Lower lobe of right lung (tissue), 2 donors: ENCODE measurements at regions not wholly inside any gene's neighbourhood (a gene's known extent, or its start where the extent isn't known, plus 50 kb on each side); places are given as distances from the start of the nearest gene placed in this dataset.

Source experiments
- ATAC-seq, 2 donors: fragments of 200-7000 bp; cut with Tn5 transposase; one replicate each; pipeline ENCODE4 v1.9.1; 2020 to 2022; ENCODE audit warnings: mild to moderate bottlenecking in 2 of 2, moderate library complexity in 2 of 2
- DNase-seq: peaks from one replicate; pipeline ENCODE4 v3.0.0-alpha.2; 2020
- H3K27ac ChIP-seq: fragments of 200-600 bp; one replicate; pipeline ENCODE4 v1.8.0; 2022
- H3K27me3 ChIP-seq: fragments of 200-600 bp; one replicate; pipeline ENCODE4 v1.8.0; 2022; ENCODE audit warnings: low read depth
- H3K36me3 ChIP-seq: fragments of 200-600 bp; one replicate; pipeline ENCODE4 v1.8.0; 2022; ENCODE audit warnings: mild to moderate bottlenecking
- H3K4me1 ChIP-seq: fragments of 200-600 bp; one replicate; pipeline ENCODE4 v1.8.0; 2022
- H3K4me3 ChIP-seq: fragments of 200-600 bp; one replicate; pipeline ENCODE4 v1.8.0; 2022; ENCODE audit warnings: mild to moderate bottlenecking
- H3K9me3 ChIP-seq: fragments of 200-600 bp; one replicate; pipeline ENCODE4 v1.8.0; 2022
- CTCF ChIP-seq: fragments of 200-600 bp; IDR thresholded peaks from one replicate; pipeline ENCODE4 v1.8.0; 2022; ENCODE audit warnings: antibody characterized with exemption, mild to moderate bottlenecking
- intact Hi-C: fragments of 100-400 bp; cut with DNase I; formaldehyde crosslinking; loops from one replicate; pipeline ENCODE4 v1.11.0; 2022
- donor health status: DM: no; HTN: yes; CAD: no; lungs with severe emphysema.

- DNase-seq (no peak), ATAC-seq (no peak)
- Histone ChIP-seq H3K27me3 (no peaks in the 10 kb centered on the region), H3K4me1 (no peaks in the 10 kb centered on the region), H3K9me3 (peaks cover 4% of the 10 kb centered on the region), H3K36me3 (no peaks in the 10 kb centered on the region), H3K27ac (no peak overlapping the region), H3K4me3 (no peak overlapping the region)
- intact Hi-C loops = no loop called here
- TF ChIP-seq CTCF = no peak
Observed at GRCh38 chr15:81987628-81988027, 58.2 kb downstream of the MEX3B start.

GRCh38 chr15:81983497-81983896 lies 62.3 kb downstream of the MEX3B start:
- H3K4me1 ChIP-seq = no peaks in the 10 kb centered on the region
- no peaks in the 10 kb centered on the region for H3K9me3 ChIP-seq
- TF ChIP-seq CTCF = no peak
- DNase-seq = no peak
- H3K27me3 ChIP-seq = no peaks in the 10 kb centered on the region
- intact Hi-C loops = no loop called here
- H3K27ac ChIP-seq = no peak overlapping the region
- no peak overlapping the region for H3K4me3 ChIP-seq
- no peak for ATAC-seq
- H3K36me3 ChIP-seq = no peaks in the 10 kb centered on the region

GRCh38 chr15:81982808-81983207 lies 63.0 kb downstream of the MEX3B start:
- no peak for TF ChIP-seq CTCF
- no peak for DNase-seq
- no peaks in the 10 kb centered on the region for H3K36me3 ChIP-seq
- ATAC-seq = no peak
- no peak overlapping the region for H3K27ac ChIP-seq
- intact Hi-C loops = no loop called here
- H3K9me3 ChIP-seq = peaks cover 7% of the 10 kb centered on the region
- H3K4me1 ChIP-seq = no peaks in the 10 kb centered on the region
- no peaks in the 10 kb centered on the region for H3K27me3 ChIP-seq
- H3K4me3 ChIP-seq = no peak overlapping the region

- TF ChIP-seq CTCF = no peak
- no peak overlapping the region for H3K27ac ChIP-seq
- H3K4me3 ChIP-seq = no peak overlapping the region
- ATAC-seq = no peak
- H3K9me3 ChIP-seq = peaks cover 14% of the 10 kb centered on the region
- intact Hi-C loops = no loop called here
- H3K27me3 ChIP-seq = no peaks in the 10 kb centered on the region
- no peak for DNase-seq
- H3K4me1 ChIP-seq = no peaks in the 10 kb centered on the region
- no peaks in the 10 kb centered on the region for H3K36me3 ChIP-seq
Observed at GRCh38 chr15:81981908-81982307, 63.9 kb downstream of the MEX3B start.

GRCh38 chr15:81977464-81977863 lies 68.4 kb downstream of the MEX3B start:
- ATAC-seq (no peak), DNase-seq (no peak)
- intact Hi-C loops = no loop called here
- H3K27me3 ChIP-seq = no peaks in the 10 kb centered on the region
- H3K36me3 ChIP-seq = no peaks in the 10 kb centered on the region
- no peak overlapping the region for H3K4me3 ChIP-seq
- no peak overlapping the region for H3K27ac ChIP-seq
- TF ChIP-seq CTCF = no peak
- H3K9me3 ChIP-seq = peaks cover 14% of the 10 kb centered on the region
- H3K4me1 ChIP-seq = no peaks in the 10 kb centered on the region

- Histone ChIP-seq H3K4me1 (no peaks in the 10 kb centered on the region), H3K27ac (no peak overlapping the region), H3K4me3 (no peak overlapping the region), H3K27me3 (no peaks in the 10 kb centered on the region), H3K36me3 (no peaks in the 10 kb centered on the region), H3K9me3 (no peaks in the 10 kb centered on the region)
- intact Hi-C loops = no loop called here
- no peak for DNase-seq
- no peak for TF ChIP-seq CTCF
- no peak for ATAC-seq
Observed at GRCh38 chr15:81968691-81969090, 77.1 kb downstream of the MEX3B start.
